Fibroblast of pulmonary artery (primary cell): ENCODE measurements at regions not wholly inside any gene's neighbourhood (a gene's known extent, or its start where the extent isn't known, plus 50 kb on each side); places are given as distances from the start of the nearest gene placed in this dataset.

Experiments used
- DNase-seq: peaks from one replicate; pipeline ENCODE4 v3.0.0-alpha.2; 2010; ENCODE audit warnings: low read depth
- H3K4me3 ChIP-seq: replicated peaks from 2 replicates; pipeline ENCODE4 v1.5.1; 2011; ENCODE audit warnings: low read depth, mild to moderate bottlenecking, control low read depth, low read length, moderate library complexity
- CTCF ChIP-seq: IDR thresholded peaks from 2 replicates; pipeline ENCODE4 v1.5.1; 2011; ENCODE audit warnings: mild to moderate bottlenecking, control low read depth, low read length, inconsistent platforms; ENCODE audit errors: missing control alignments

- no peak overlapping the region for H3K4me3 ChIP-seq
- TF ChIP-seq CTCF = no peak
- DNase-seq = no peak
Observed at GRCh38 chr4:18756671-18757070, 735.1 kb upstream of the LCORL start.

- TF ChIP-seq CTCF = no peak
- no peak for DNase-seq
- no peak overlapping the region for H3K4me3 ChIP-seq
Observed at GRCh38 chr4:18754180-18754579, 732.6 kb upstream of the LCORL start.

GRCh38 chr4:18751083-18751482 lies 729.5 kb upstream of the LCORL start:
- H3K4me3 ChIP-seq = no peak overlapping the region
- TF ChIP-seq CTCF = no peak
- no peak for DNase-seq

GRCh38 chr4:18749391-18749790 lies 727.8 kb upstream of the LCORL start:
- no peak for DNase-seq
- TF ChIP-seq CTCF = no peak
- no peak overlapping the region for H3K4me3 ChIP-seq

GRCh38 chr4:18736551-18736950 lies 715.0 kb upstream of the LCORL start:
- DNase-seq = no peak
- TF ChIP-seq CTCF = no peak
- no peak overlapping the region for H3K4me3 ChIP-seq

- TF ChIP-seq CTCF = no peak
Observed at GRCh38 chr4:18735740-18736268, 714.2 kb upstream of the LCORL start.

GRCh38 chr4:18734405-18734804 lies 712.9 kb upstream of the LCORL start:
- TF ChIP-seq CTCF = no peak
- H3K4me3 ChIP-seq = no peak overlapping the region
- no peak for DNase-seq

More at GRCh38 chr4:18735740-18736268, 714.2 kb upstream of the LCORL start:
- no peak for DNase-seq
- H3K4me3 ChIP-seq = no peak overlapping the region
